Stimulated activated CD8-positive, alpha-beta memory T cell treated with anti-CD3 and anti-CD28 coated beads, Interleukin-4, amount 100 ng/mL, for 48 hours (primary cell): ENCODE measurements at regions not wholly inside any gene's neighbourhood (a gene's known extent, or its start where the extent isn't known, plus 50 kb on each side); places are given as distances from the start of the nearest gene placed in this dataset.
"Not testable (repeated sequence)": the region's sequence is repeated elsewhere in the genome, so short reads cannot be mapped to it uniquely, and the experiment has no call there.

Source experiments
- DNase-seq: peaks from one replicate; pipeline ENCODE4 v3.0.0-alpha.2; 2020

GRCh38 chr1:143839182-143839581, 132.6 kb downstream of the FAM72C start:
- not testable (repeated sequence) for DNase-seq

- DNase-seq = not testable (repeated sequence)
Observed at GRCh38 chr1:143838598-143838929, 133.2 kb downstream of the FAM72C start.

GRCh38 chr1:143837924-143838597, 133.7 kb downstream of the FAM72C start:
- DNase-seq = not testable (repeated sequence)

GRCh38 chr1:143833376-143833775, 138.4 kb downstream of the FAM72C start:
- not testable (repeated sequence) for DNase-seq

- not testable (repeated sequence) for DNase-seq
Observed at GRCh38 chr1:143832379-143832716, 139.4 kb downstream of the FAM72C start.

- not testable (repeated sequence) for DNase-seq
Observed at GRCh38 chr1:143831479-143832378, 140.1 kb downstream of the FAM72C start.

- not testable (repeated sequence) for DNase-seq
Observed at GRCh38 chr1:143826162-143826561, 145.6 kb downstream of the FAM72C start.

GRCh38 chr1:143824266-143824665, 147.5 kb downstream of the FAM72C start:
- DNase-seq = not testable (repeated sequence)

GRCh38 chr1:143820058-143820457, 151.7 kb downstream of the FAM72C start:
- DNase-seq = not testable (repeated sequence)

- DNase-seq = not testable (repeated sequence)
Observed at GRCh38 chr1:143816369-143816768, 155.4 kb downstream of the FAM72C start.

GRCh38 chr1:143805374-143805773, 166.4 kb downstream of the FAM72C start:
- not testable (repeated sequence) for DNase-seq

GRCh38 chr1:143804707-143805356, 167.0 kb downstream of the FAM72C start:
- not testable (repeated sequence) for DNase-seq

GRCh38 chr1:143803927-143804411, 167.8 kb downstream of the FAM72C start:
- peak; percentile 64 for DNase-seq

- DNase-seq = not testable (repeated sequence)
Observed at GRCh38 chr1:143803095-143803494, 168.7 kb downstream of the FAM72C start.

GRCh38 chr1:143799568-143800187, 172.1 kb downstream of the FAM72C start:
- not testable (repeated sequence) for DNase-seq

GRCh38 chr1:143796369-143796768, 175.4 kb downstream of the FAM72C start:
- DNase-seq = not testable (repeated sequence)

GRCh38 chr1:143792047-143792937, 179.5 kb downstream of the FAM72C start:
- DNase-seq = not testable (repeated sequence)

- not testable (repeated sequence) for DNase-seq
Observed at GRCh38 chr1:143786381-143786780, 185.4 kb downstream of the FAM72C start.

GRCh38 chr1:143785883-143786282, 185.9 kb downstream of the FAM72C start:
- DNase-seq = not testable (repeated sequence)

- DNase-seq = not testable (repeated sequence)
Observed at GRCh38 chr1:143784239-143784882, 187.4 kb downstream of the FAM72C start.

- not testable (repeated sequence) for DNase-seq
Observed at GRCh38 chr1:143778178-143778577, 193.6 kb downstream of the FAM72C start.
